ENCODE measurements at regions not wholly inside any gene's neighbourhood (a gene's known extent, or its start where the extent isn't known, plus 50 kb on each side); places are given as distances from the start of the nearest gene placed in this dataset.

DNA sequence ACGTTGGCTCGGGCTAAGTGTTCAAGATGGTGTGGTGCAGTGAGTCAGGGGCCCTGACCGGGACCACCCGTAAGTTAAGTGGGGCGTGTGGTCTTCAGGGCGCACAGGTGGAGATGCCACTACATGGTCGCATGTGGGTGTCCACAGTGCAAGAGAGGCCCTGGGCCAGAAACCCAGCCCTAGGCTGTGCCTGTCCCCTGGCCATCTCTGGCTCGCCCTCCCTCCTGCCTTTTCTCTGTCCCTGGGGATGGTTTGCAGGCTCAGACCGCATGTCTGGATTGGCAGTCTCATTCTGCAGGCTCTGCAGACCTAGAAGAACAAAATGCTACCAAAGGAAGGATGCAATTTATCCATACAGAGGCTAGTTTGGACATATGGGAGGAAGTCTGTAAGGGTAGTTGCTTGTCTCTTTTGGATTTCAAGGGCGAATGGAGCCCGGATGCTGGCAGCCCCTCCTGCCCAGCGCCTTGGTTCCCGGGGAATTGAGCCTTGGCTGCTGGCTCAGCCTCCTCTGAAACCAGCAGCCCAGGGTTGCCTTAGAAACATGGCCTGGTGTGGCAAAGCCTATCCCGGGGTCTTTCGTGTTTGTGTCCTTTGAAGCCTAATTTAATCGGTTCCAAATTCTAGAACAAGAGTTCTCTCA, 417.5 kb upstream of the HS6ST1 start:
- FAIRE-seq = no peak

More for the DNA sequence above, 417.5 kb upstream of the HS6ST1 start:
- no peak for DNase-seq (ENCODE audit: extremely low read depth in 1 of 4, low spot score in 3 of 4)
- no peak for ATAC-seq
- Histone ChIP-seq H3K9ac (ENCODE audit: insufficient read depth in 1 of 2, low read depth in 2 of 2, low read length in 2 of 2) (no peak overlapping the region; a peak in 1 of 4 replicates), H4K20me1 (replicated peaks; ENCODE audit: control insufficient read depth, insufficient read depth, low read length) (0 out of 2 replicates have a peak, but pooled peaks cover 7% of the 10 kb centered on the region), H3K9me3 (replicated peaks; ENCODE audit: control insufficient read depth, insufficient read depth, low read depth, low read length) (no peaks in the 10 kb centered on the region), H3K27ac (ENCODE audit: extremely low read depth, low read depth, low read length) (no peak overlapping the region), H3K4me3 (no peak overlapping the region), H3K4me2 (ENCODE audit: insufficient read depth, low read length) (peak overlapping the region; percentile 61; the same call in 1 of the 2 replicates), H3K9me1 (ENCODE audit: control insufficient read depth, insufficient read depth, low read length) (no peaks in the 10 kb centered on the region), H3K36me3 (ENCODE audit: control insufficient read depth, insufficient read depth, low read length) (no peaks in the 10 kb centered on the region), H3K79me2 (ENCODE audit: control insufficient read depth, insufficient read depth, low read length) (no peaks in the 10 kb centered on the region), H3K27me3 (ENCODE audit: control insufficient read depth in 2 of 2, insufficient read depth in 2 of 2, low read length in 2 of 2) (peaks cover 4 to 41% of the 10 kb centered on the region in 2 experiments; a peak in 2 of 5 replicates), H2AFZ (ENCODE audit: low read depth, low read length) (no peak overlapping the region), H3K4me1 (replicated peaks in 1 of 2; ENCODE audit: control insufficient read depth in 2 of 2, insufficient read depth in 2 of 2, low read length in 2 of 2) (peaks cover 0 to 10% of the 10 kb centered on the region in 2 experiments; a peak in 2 of 5 replicates)
- ChIA-PET CTCF (ENCODE audit: low intra/inter-chr PET ratio) (interaction anchor here (0.6 to 1.2 kb wide), 4 partner anchors 19 to 661 kb away, joined by 3 to 6 read pairs (median 4); no protein-coding TSS in a partner anchor), POLR2A (interaction anchor here (0.6 to 0.7 kb wide), 3 partner anchors 172 to 591 kb away, joined by 3 to 4 read pairs (median 3); no protein-coding TSS in a partner anchor)
- in situ Hi-C loops (cut with MboI) (no loop called here), intact Hi-C loops (cut with micrococcal nuclease) (loop anchor here (1.0 to 10.0 kb wide), 2 partner anchors 659 to 1113 kb away; no protein-coding TSS in a partner anchor)
- BruUV-seq (replicated peaks) = no TSS peak
- under 1% methylated on average over 16 of the region's 16 CpGs for WGBS (ENCODE audit: insufficient coverage, low coverage, missing lambda C conversion rate)
- TF ChIP-seq ZFX (CRISPR knock-in tag; IDR thresholded peaks at IDR 0.05) (peak; percentile 22; the same call in 1 of the 2 replicates), CHCHD3 (CRISPR knock-in tag; IDR thresholded peaks at IDR 0.05) (no peak), MYNN (IDR thresholded peaks at IDR 0.05) (no peak), MYNN (CRISPR knock-in tag; IDR thresholded peaks at IDR 0.05) (no peak)
